Activated CD8-positive, alpha-beta T cell treated with anti-CD3 and anti-CD28 coated beads for 36 hours (primary cell): ENCODE measurements at regions not wholly inside any gene's neighbourhood (a gene's known extent, or its start where the extent isn't known, plus 50 kb on each side); places are given as distances from the start of the nearest gene placed in this dataset.

Experiments
- ATAC-seq: fragments of 200-7000 bp; cut with Tn5 transposase; one replicate; pipeline ENCODE4 v1.10.0; 2021; ENCODE audit warnings: mild to moderate bottlenecking, moderate library complexity
- CTCF ChIA-PET: fragments of 350-600 bp; sonication (Branson Sonifier 250); formaldehyde crosslinking; loops from one replicate; lab custom pipeline; 2021; ENCODE audit warnings: antibody characterized with exemption; lab: Charles Lee
- POLR2A ChIA-PET: fragments of 350-600 bp; sonication (Branson Sonifier 250); formaldehyde crosslinking; loops from one replicate; lab custom pipeline; 2021; ENCODE audit warnings: antibody characterized with exemption; lab: Charles Lee
- DNase-seq: peaks from one replicate; pipeline ENCODE4 v3.0.0-alpha.2; 2020
- H3K27ac Mint-ChIP-seq: one replicate; pipeline ENCODE4 v1.8.0; 2021; ENCODE audit warnings: mild to moderate bottlenecking, mixed read lengths
- H3K27me3 Mint-ChIP-seq: one replicate; pipeline ENCODE4 v1.8.0; 2021; ENCODE audit warnings: mixed read lengths
- H3K36me3 Mint-ChIP-seq: one replicate; pipeline ENCODE4 v1.8.0; 2021; ENCODE audit warnings: low read depth, mixed read lengths
- H3K4me1 Mint-ChIP-seq: one replicate; pipeline ENCODE4 v1.8.0; 2021; ENCODE audit warnings: low read depth, mixed read lengths
- H3K4me3 Mint-ChIP-seq: one replicate; pipeline ENCODE4 v1.8.0; 2021; ENCODE audit warnings: mild to moderate bottlenecking, moderate library complexity, mixed read lengths
- H3K9me3 Mint-ChIP-seq: one replicate; pipeline ENCODE4 v1.8.0; 2021; ENCODE audit warnings: mixed read lengths
- intact Hi-C: fragments of 100-400 bp; cut with micrococcal nuclease; formaldehyde crosslinking; loops from one replicate; pipeline ENCODE4 v1.10.0; 2022
- TF ChIP-seq, protein P1 (sequence below): fragments of 200-600 bp; IDR thresholded peaks from one replicate; pipeline ENCODE4 v1.8.0; 2022; ENCODE audit warnings: antibody characterized with exemption, mild to moderate bottlenecking

GRCh38 chrX:124842205-124842604 is 477.5 kb upstream of the TEX13C start:
- no peak overlapping the region for H3K4me3 Mint-ChIP-seq
- no peaks in the 10 kb centered on the region for H3K9me3 Mint-ChIP-seq
- ATAC-seq = no peak
- DNase-seq = no peak
- intact Hi-C loops = no loop called here
- no peak overlapping the region for H3K27ac Mint-ChIP-seq
- TF ChIP-seq, protein P1, sequence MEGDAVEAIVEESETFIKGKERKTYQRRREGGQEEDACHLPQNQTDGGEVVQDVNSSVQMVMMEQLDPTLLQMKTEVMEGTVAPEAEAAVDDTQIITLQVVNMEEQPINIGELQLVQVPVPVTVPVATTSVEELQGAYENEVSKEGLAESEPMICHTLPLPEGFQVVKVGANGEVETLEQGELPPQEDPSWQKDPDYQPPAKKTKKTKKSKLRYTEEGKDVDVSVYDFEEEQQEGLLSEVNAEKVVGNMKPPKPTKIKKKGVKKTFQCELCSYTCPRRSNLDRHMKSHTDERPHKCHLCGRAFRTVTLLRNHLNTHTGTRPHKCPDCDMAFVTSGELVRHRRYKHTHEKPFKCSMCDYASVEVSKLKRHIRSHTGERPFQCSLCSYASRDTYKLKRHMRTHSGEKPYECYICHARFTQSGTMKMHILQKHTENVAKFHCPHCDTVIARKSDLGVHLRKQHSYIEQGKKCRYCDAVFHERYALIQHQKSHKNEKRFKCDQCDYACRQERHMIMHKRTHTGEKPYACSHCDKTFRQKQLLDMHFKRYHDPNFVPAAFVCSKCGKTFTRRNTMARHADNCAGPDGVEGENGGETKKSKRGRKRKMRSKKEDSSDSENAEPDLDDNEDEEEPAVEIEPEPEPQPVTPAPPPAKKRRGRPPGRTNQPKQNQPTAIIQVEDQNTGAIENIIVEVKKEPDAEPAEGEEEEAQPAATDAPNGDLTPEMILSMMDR = no peak
- ChIA-PET CTCF (no interaction called here), POLR2A (no interaction called here)
- no peaks in the 10 kb centered on the region for H3K27me3 Mint-ChIP-seq
- H3K36me3 Mint-ChIP-seq = no peaks in the 10 kb centered on the region
- no peaks in the 10 kb centered on the region for H3K4me1 Mint-ChIP-seq

DNA sequence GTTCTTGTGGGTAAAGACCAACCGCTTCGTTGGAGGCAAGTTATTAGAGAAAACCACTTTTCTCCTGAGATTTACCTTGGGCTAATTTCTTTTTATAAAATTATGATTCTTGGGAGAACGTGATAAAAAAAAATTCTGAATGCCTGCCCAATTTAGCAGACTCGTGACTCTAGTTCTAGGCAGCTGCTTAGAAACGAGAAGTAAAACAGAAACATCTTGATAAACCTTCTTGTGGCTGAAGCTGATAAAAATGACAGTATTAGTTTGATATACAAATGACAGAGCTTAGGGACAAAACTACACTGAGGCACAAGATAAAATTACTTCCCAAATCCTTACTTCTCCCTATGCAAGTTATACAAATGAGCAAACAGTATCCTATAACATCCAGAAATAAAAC is 458.9 kb upstream of the TEX13C start:
- TF ChIP-seq, protein P1 = no peak
- ATAC-seq = no peak
- DNase-seq = no peak
- POLR2A ChIA-PET = no interaction called here
- CTCF ChIA-PET = no interaction called here
- Mint-ChIP-seq H3K36me3 (no peaks in the 10 kb centered on the region), H3K27me3 (no peaks in the 10 kb centered on the region), H3K27ac (no peak overlapping the region), H3K9me3 (no peaks in the 10 kb centered on the region), H3K4me1 (no peaks in the 10 kb centered on the region), H3K4me3 (no peak overlapping the region)
- intact Hi-C loops = no loop called here

GRCh38 chrX:124862301-124862700 is 457.4 kb upstream of the TEX13C start:
- Mint-ChIP-seq H3K27ac (no peak overlapping the region), H3K4me1 (no peaks in the 10 kb centered on the region), H3K4me3 (no peak overlapping the region), H3K36me3 (no peaks in the 10 kb centered on the region), H3K9me3 (no peaks in the 10 kb centered on the region), H3K27me3 (no peaks in the 10 kb centered on the region)
- intact Hi-C loops = no loop called here
- ATAC-seq (no peak), DNase-seq (no peak)
- POLR2A ChIA-PET = no interaction called here
- CTCF ChIA-PET = interaction anchor here (0.6 kb wide), 1 partner anchor 306 kb away, joined by 3 read pairs; no protein-coding TSS in a partner anchor
- TF ChIP-seq, protein P1 = no peak

- Mint-ChIP-seq H3K36me3 (no peaks in the 10 kb centered on the region), H3K4me1 (no peaks in the 10 kb centered on the region), H3K27me3 (no peaks in the 10 kb centered on the region), H3K9me3 (no peaks in the 10 kb centered on the region), H3K27ac (no peak overlapping the region), H3K4me3 (no peak overlapping the region)
- ChIA-PET CTCF (no interaction called here), POLR2A (no interaction called here)
- intact Hi-C loops = no loop called here
- ATAC-seq = no peak
- no peak for DNase-seq
- TF ChIP-seq, protein P1 = no peak
Measured at GRCh38 chrX:124863303-124863702, 456.4 kb upstream of the TEX13C start.

GRCh38 chrX:124887572-124887971 is 432.1 kb upstream of the TEX13C start:
- POLR2A ChIA-PET = no interaction called here
- no peaks in the 10 kb centered on the region for H3K4me1 Mint-ChIP-seq
- H3K27me3 Mint-ChIP-seq = no peaks in the 10 kb centered on the region
- no peak overlapping the region for H3K27ac Mint-ChIP-seq
- no peak overlapping the region for H3K4me3 Mint-ChIP-seq
- H3K9me3 Mint-ChIP-seq = no peaks in the 10 kb centered on the region
- no peaks in the 10 kb centered on the region for H3K36me3 Mint-ChIP-seq
- CTCF ChIA-PET = no interaction called here
- DNase-seq = no peak
- no peak for ATAC-seq
- intact Hi-C loops = no loop called here
- TF ChIP-seq, protein P1 = no peak
